GM18951 (cell line): ENCODE measurements at regions not wholly inside any gene's neighbourhood (a gene's known extent, or its start where the extent isn't known, plus 50 kb on each side); places are given as distances from the start of the nearest gene placed in this dataset.

ENCODE experiments used
- POLR2A ChIP-seq: IDR thresholded peaks from 4 replicates; pipeline ENCODE4 v1.6.1; 2011; ENCODE audit warnings: mild to moderate bottlenecking; ENCODE audit not compliant: insufficient read length, insufficient read depth; ENCODE audit errors: extremely low read depth
- in situ Hi-C: fragments of 300-500 bp; cut with MboI; formaldehyde crosslinking; loops from one replicate; pipeline ENCODE4 v1.12.0; 2022; ENCODE audit warnings: low sequenced_read_pairs, mixed read lengths, inconsistent platforms; ENCODE audit not compliant: unreplicated experiment

- no peak for TF ChIP-seq POLR2A
- in situ Hi-C loops: no loop called here
Observed at GRCh38 chrX:4173743-4174142, 460.3 kb upstream of the PRKX start.

GRCh38 chrX:4151798-4152197, 438.3 kb upstream of the PRKX start:
- no peak for TF ChIP-seq POLR2A
- in situ Hi-C loops: no loop called here

GRCh38 chrX:4150259-4150658, 436.8 kb upstream of the PRKX start:
- no peak for TF ChIP-seq POLR2A
- in situ Hi-C loops: no loop called here

- no peak for TF ChIP-seq POLR2A
- in situ Hi-C loops: no loop called here
Observed at GRCh38 chrX:4129626-4130025, 416.2 kb upstream of the PRKX start.

GRCh38 chrX:4118666-4119530, 405.4 kb upstream of the PRKX start:
- in situ Hi-C loops: no loop called here
- no peak for TF ChIP-seq POLR2A

GRCh38 chrX:4110964-4111363, 397.5 kb upstream of the PRKX start:
- in situ Hi-C loops: no loop called here

GRCh38 chrX:4094926-4095325, 381.5 kb upstream of the PRKX start:
- in situ Hi-C loops: no loop called here
- no peak for TF ChIP-seq POLR2A

More at GRCh38 chrX:4110964-4111363, 397.5 kb upstream of the PRKX start:
- no peak for TF ChIP-seq POLR2A

GRCh38 chrX:4091046-4091760, 377.8 kb upstream of the PRKX start:
- no peak for TF ChIP-seq POLR2A
- in situ Hi-C loops: no loop called here

GRCh38 chrX:4059893-4060292, 346.4 kb upstream of the PRKX start:
- in situ Hi-C loops: no loop called here
- TF ChIP-seq POLR2A: no peak

- in situ Hi-C loops: no loop called here
Observed at GRCh38 chrX:4043951-4044350, 330.5 kb upstream of the PRKX start.

GRCh38 chrX:4035874-4036273, 322.4 kb upstream of the PRKX start:
- in situ Hi-C loops: no loop called here
- TF ChIP-seq POLR2A: no peak

More at GRCh38 chrX:4043951-4044350, 330.5 kb upstream of the PRKX start:
- TF ChIP-seq POLR2A: no peak

- in situ Hi-C loops: no loop called here
Observed at GRCh38 chrX:4028151-4028550, 314.7 kb upstream of the PRKX start.

GRCh38 chrX:4005281-4005680, 291.8 kb upstream of the PRKX start:
- in situ Hi-C loops: no loop called here
- no peak for TF ChIP-seq POLR2A

More at GRCh38 chrX:4028151-4028550, 314.7 kb upstream of the PRKX start:
- TF ChIP-seq POLR2A: no peak

GRCh38 chrX:4004822-4005221, 291.4 kb upstream of the PRKX start:
- in situ Hi-C loops: no loop called here

More at GRCh38 chrX:4004822-4005221, 291.4 kb upstream of the PRKX start:
- TF ChIP-seq POLR2A: no peak
